Calu3 (cell line): ENCODE measurements at regions not wholly inside any gene's neighbourhood (a gene's known extent, or its start where the extent isn't known, plus 50 kb on each side); places are given as distances from the start of the nearest gene placed in this dataset.

Source experiments
- BruUV-seq: library from RNA; stranded (reverse); fragments of 400-500 nt; replicated peaks from 2 replicates; lab custom pipeline; 2021; lab: Mats Ljungman, UMichigan
- CTCF ChIA-PET: fragments of 300-600 bp; sonication (Branson Sonifier 250); formaldehyde crosslinking; loops from one replicate; lab custom pipeline; 2022; ENCODE audit warnings: antibody characterized with exemption; lab: Charles Lee
- DNase-seq: peaks from one replicate; pipeline ENCODE4 v3.0.0; 2022
- H3K27ac Mint-ChIP-seq: one replicate; pipeline ENCODE4 v1.8.0; 2022; ENCODE audit warnings: mixed read lengths; ENCODE audit not compliant: unreplicated experiment
- H3K27me3 Mint-ChIP-seq: one replicate; pipeline ENCODE4 v1.8.0; 2022; ENCODE audit warnings: mixed read lengths; ENCODE audit not compliant: unreplicated experiment
- H3K36me3 Mint-ChIP-seq: one replicate; pipeline ENCODE4 v1.8.0; 2022; ENCODE audit warnings: mild to moderate bottlenecking, moderate library complexity, mixed read lengths; ENCODE audit not compliant: insufficient read depth, unreplicated experiment
- H3K4me1 Mint-ChIP-seq: one replicate; pipeline ENCODE4 v1.8.0; 2022; ENCODE audit warnings: mild to moderate bottlenecking, low read depth, mixed read lengths; ENCODE audit not compliant: unreplicated experiment
- H3K4me3 Mint-ChIP-seq: one replicate; pipeline ENCODE4 v1.8.0; 2022; ENCODE audit warnings: mild to moderate bottlenecking, low read depth, moderate library complexity, mixed read lengths; ENCODE audit not compliant: unreplicated experiment
- H3K9me3 Mint-ChIP-seq: one replicate; pipeline ENCODE4 v1.8.0; 2022; ENCODE audit warnings: low read depth, mixed read lengths; ENCODE audit not compliant: unreplicated experiment
- CTCF ChIP-seq: fragments of 200-600 bp; IDR thresholded peaks from one replicate; pipeline ENCODE4 v1.8.0; 2022; ENCODE audit warnings: antibody characterized with exemption; ENCODE audit not compliant: unreplicated experiment
- intact Hi-C: fragments of 100-400 bp; cut with micrococcal nuclease; formaldehyde crosslinking; loops from one replicate; pipeline ENCODE4 v1.10.0; 2022; ENCODE audit not compliant: unreplicated experiment

GRCh38 chr15:57784081-57784511, 77.6 kb downstream of the POLR2M start:
- DNase-seq = no peak
- TF ChIP-seq CTCF = no peak
- no peaks in the 10 kb centered on the region for H3K4me1 Mint-ChIP-seq
- intact Hi-C loops = no loop called here
- no peak overlapping the region for H3K4me3 Mint-ChIP-seq
- BruUV-seq = no TSS peak
- H3K27ac Mint-ChIP-seq = no peak overlapping the region
- H3K9me3 Mint-ChIP-seq = no peaks in the 10 kb centered on the region
- peaks cover 43% of the 10 kb centered on the region for H3K27me3 Mint-ChIP-seq
- CTCF ChIA-PET = no interaction called here
- no peaks in the 10 kb centered on the region for H3K36me3 Mint-ChIP-seq

GRCh38 chr15:57785039-57785438, 78.5 kb downstream of the POLR2M start:
- H3K27me3 Mint-ChIP-seq = peaks cover 51% of the 10 kb centered on the region
- TF ChIP-seq CTCF = no peak
- CTCF ChIA-PET = interaction anchor here (0.6 kb wide), 1 partner anchor 9 kb away, joined by 5 read pairs; no protein-coding TSS in a partner anchor

GRCh38 chr15:57785959-57786358, 79.4 kb downstream of the POLR2M start:
- DNase-seq = no peak
- H3K36me3 Mint-ChIP-seq = no peaks in the 10 kb centered on the region
- no TSS peak for BruUV-seq
- H3K4me3 Mint-ChIP-seq = no peak overlapping the region
- CTCF ChIA-PET = no interaction called here
- H3K4me1 Mint-ChIP-seq = no peaks in the 10 kb centered on the region
- intact Hi-C loops = no loop called here
- H3K27ac Mint-ChIP-seq = no peak overlapping the region
- H3K27me3 Mint-ChIP-seq = peaks cover 60% of the 10 kb centered on the region
- TF ChIP-seq CTCF = no peak
- no peaks in the 10 kb centered on the region for H3K9me3 Mint-ChIP-seq

More at GRCh38 chr15:57785039-57785438, 78.5 kb downstream of the POLR2M start:
- BruUV-seq = no TSS peak
- Mint-ChIP-seq H3K9me3 (no peaks in the 10 kb centered on the region), H3K27ac (no peak overlapping the region), H3K4me1 (no peaks in the 10 kb centered on the region), H3K4me3 (no peak overlapping the region), H3K36me3 (no peaks in the 10 kb centered on the region)
- DNase-seq = no peak
- intact Hi-C loops = no loop called here

GRCh38 chr15:57789225-57789624, 82.7 kb downstream of the POLR2M start:
- peaks cover 17% of the 10 kb centered on the region for H3K4me1 Mint-ChIP-seq
- DNase-seq = no peak
- no peaks in the 10 kb centered on the region for H3K9me3 Mint-ChIP-seq
- peaks cover 45% of the 10 kb centered on the region for H3K27me3 Mint-ChIP-seq
- no TSS peak for BruUV-seq
- no peak for TF ChIP-seq CTCF
- intact Hi-C loops = no loop called here
- CTCF ChIA-PET = no interaction called here
- H3K27ac Mint-ChIP-seq = no peak overlapping the region
- H3K4me3 Mint-ChIP-seq = no peak overlapping the region
- no peaks in the 10 kb centered on the region for H3K36me3 Mint-ChIP-seq
